Psoas muscle (tissue), 7 donors: ENCODE measurements at regions not wholly inside any gene's neighbourhood (a gene's known extent, or its start where the extent isn't known, plus 50 kb on each side); places are given as distances from the start of the nearest gene placed in this dataset.

Experiments used
- ATAC-seq, 4 donors: fragments of 200-7000 bp; cut with Tn5 transposase; one replicate each; pipeline ENCODE4 v1.9.1; 2020; ENCODE audit warnings: moderate library complexity in 3 of 4, mild to moderate bottlenecking in 2 of 4
- DNase-seq, 2 donors: peaks; one replicate each; pipeline ENCODE4 v3.0.0-alpha.2; 2020
- H3K27ac ChIP-seq: fragments of 200-600 bp; one replicate; pipeline ENCODE4 v1.8.0; 2022
- H3K27me3 ChIP-seq, 3 donors: fragments of 200-600 bp in 1 of 3; one replicate each; pipeline versions ENCODE4 v1.6.1 to v1.8.0; 2013 to 2022; ENCODE audit warnings: low read length in 2 of 3, mild to moderate bottlenecking in 2 of 3, moderate library complexity in 1 of 3; ENCODE audit not compliant: insufficient read depth in 3 of 3
- H3K36me3 ChIP-seq, 2 donors: fragments of 200-600 bp in 1 of 2; one replicate each; pipeline versions ENCODE4 v1.6.1 to v1.8.0; 2013 to 2022; ENCODE audit warnings: low read depth in 1 of 2, mild to moderate bottlenecking in 1 of 2, moderate library complexity in 1 of 2; ENCODE audit not compliant: insufficient read depth in 1 of 2
- H3K4me1 ChIP-seq: fragments of 200-600 bp; one replicate; pipeline ENCODE4 v1.8.0; 2022
- H3K4me3 ChIP-seq: fragments of 200-600 bp; one replicate; pipeline ENCODE4 v1.8.0; 2022; ENCODE audit warnings: mild to moderate bottlenecking
- H3K9me3 ChIP-seq: fragments of 200-600 bp; one replicate; pipeline ENCODE4 v1.8.0; 2022
- WGBS, 3 donors: extraction: QIAGEN DNeasy Blood & Tissue Kit; methylation state at CpG; one replicate each; pipeline versions ENCODE4 v1.1.6 to v1.1.7; 2013; 5-methylcytosine and 5-hydroxymethylcytosine counted together
- intact Hi-C, 2 donors: fragments of 100-400 bp; cut with DNase I; formaldehyde crosslinking; loops; one replicate each; pipeline versions ENCODE4 v1.11.0 to v1.14.2; 2022
- TF ChIP-seq, protein P1 (sequence below): fragments of 200-600 bp; IDR thresholded peaks from one replicate; pipeline ENCODE4 v1.8.0; 2022; ENCODE audit warnings: antibody characterized with exemption
- donor health status: healthy with polysubstance abuse.
- donor health status: DM: no; HTN: no; CAD: no; lungs with moderate emphysema.
- donor health status: Bipolar disorder and iron deficiency.
- donor health status: healthy.
- donor health status: DM: yes; HTN: yes; CAD: no.
- donor health status: DM: no; HTN: no; CAD: no.
- donor health status: DM: yes; HTN: yes; CAD: no.

DNA sequence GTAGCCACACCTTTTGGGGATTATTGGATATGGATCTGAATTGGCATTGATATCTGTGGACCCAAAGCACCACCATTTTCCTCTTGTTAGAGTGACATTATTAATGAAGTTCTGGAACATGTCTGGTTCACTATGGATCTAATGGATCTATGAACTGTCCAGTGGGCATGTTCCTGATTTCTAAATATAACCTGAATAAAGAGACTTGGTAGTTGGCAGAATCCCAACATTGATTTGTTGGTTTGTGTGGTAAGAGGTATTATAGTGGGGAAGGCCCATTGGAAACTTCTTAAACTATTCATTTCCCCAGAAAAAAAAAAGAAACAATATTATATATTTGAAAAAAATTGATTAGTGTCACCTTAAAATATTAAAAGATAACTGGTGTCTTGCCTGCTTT lies 312.6 kb downstream of the HTR1B start:
- H3K4me3 ChIP-seq: no peak overlapping the region
- TF ChIP-seq, protein P1, sequence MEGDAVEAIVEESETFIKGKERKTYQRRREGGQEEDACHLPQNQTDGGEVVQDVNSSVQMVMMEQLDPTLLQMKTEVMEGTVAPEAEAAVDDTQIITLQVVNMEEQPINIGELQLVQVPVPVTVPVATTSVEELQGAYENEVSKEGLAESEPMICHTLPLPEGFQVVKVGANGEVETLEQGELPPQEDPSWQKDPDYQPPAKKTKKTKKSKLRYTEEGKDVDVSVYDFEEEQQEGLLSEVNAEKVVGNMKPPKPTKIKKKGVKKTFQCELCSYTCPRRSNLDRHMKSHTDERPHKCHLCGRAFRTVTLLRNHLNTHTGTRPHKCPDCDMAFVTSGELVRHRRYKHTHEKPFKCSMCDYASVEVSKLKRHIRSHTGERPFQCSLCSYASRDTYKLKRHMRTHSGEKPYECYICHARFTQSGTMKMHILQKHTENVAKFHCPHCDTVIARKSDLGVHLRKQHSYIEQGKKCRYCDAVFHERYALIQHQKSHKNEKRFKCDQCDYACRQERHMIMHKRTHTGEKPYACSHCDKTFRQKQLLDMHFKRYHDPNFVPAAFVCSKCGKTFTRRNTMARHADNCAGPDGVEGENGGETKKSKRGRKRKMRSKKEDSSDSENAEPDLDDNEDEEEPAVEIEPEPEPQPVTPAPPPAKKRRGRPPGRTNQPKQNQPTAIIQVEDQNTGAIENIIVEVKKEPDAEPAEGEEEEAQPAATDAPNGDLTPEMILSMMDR: no peak
- H3K27ac ChIP-seq: no peak overlapping the region
- H3K4me1 ChIP-seq: no peaks in the 10 kb centered on the region
- ATAC-seq: no peak
- H3K36me3 ChIP-seq: no peaks in the 10 kb centered on the region
- DNase-seq: no peak
- intact Hi-C loops: no loop called here
- H3K27me3 ChIP-seq: no peaks in the 10 kb centered on the region
- no peaks in the 10 kb centered on the region for H3K9me3 ChIP-seq

DNA sequence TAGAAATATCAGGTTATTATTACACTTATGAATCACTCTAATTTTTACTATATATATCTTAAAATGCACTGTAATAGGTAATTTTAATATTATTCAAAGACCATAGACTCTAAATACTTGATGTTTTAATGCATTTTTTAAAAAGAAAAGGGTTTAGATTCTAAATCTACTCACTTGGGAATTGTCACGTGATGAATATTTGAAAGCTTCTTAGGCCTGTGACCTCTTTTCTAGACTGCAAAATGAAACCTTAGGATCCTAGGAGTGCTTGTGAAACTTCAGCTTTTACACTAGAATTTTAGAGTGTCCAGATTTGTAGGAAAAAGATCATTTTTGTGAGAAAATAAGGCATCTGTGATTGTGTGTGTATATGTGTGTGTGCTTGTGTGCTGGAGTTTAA lies 318.0 kb downstream of the HTR1B start:
- WGBS, 3 donors: 35 to 52% (median 42%) methylated on average over 1 of the region's 1 CpG
- H3K36me3 ChIP-seq: no peaks in the 10 kb centered on the region
- TF ChIP-seq, protein P1: no peak

DNA sequence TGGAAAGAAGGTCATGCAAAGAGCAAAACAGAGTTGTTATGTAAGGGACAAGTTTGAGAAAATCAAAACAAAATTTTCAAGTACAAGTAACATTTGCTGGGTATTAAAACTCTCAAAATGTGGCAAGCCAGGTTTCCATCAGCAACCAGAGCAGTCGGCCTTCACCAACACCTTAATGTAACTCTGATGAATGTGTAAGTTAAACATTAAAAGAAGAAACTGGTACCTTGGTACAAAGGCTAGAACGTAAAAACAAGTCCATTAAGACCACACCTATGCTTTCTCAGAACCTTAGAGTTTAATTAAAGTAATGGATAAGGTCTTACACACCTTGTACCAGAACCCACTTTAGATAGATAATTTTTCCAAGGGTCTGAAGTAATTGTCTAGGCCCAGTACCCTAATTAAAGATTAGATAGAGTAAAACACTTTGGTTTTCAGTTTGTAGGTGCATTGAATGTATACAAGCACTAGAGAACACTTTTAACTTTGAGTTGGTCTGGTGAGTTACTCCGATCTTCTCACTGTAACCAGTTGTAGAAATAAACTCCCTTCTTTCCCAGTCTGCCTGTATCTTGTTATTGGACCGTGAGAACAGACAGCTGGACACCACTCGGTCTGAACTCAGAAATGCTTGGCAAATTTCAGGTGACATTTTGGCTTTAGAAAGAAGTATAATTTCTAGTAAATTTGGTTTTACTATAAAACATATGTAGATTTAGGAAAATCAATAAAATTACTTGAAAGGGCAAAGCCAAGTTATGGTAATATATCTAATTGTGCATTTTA lies 319.4 kb downstream of the HTR1B start:
- WGBS, 3 donors: 71 to 79% (median 75%) methylated on average over 5 of the region's 5 CpGs
- Histone ChIP-seq H3K9me3 (no peaks in the 10 kb centered on the region), H3K4me3 (no peak overlapping the region), H3K4me1 (no peaks in the 10 kb centered on the region), H3K27me3 (no peaks in the 10 kb centered on the region), H3K36me3 (no peaks in the 10 kb centered on the region), H3K27ac (no peak overlapping the region)
- DNase-seq (no peak), ATAC-seq (no peak)
- TF ChIP-seq, protein P1: no peak
- intact Hi-C loops: no loop called here

More for the DNA sequence above, 318.0 kb downstream of the HTR1B start:
- no peaks in the 10 kb centered on the region for H3K4me1 ChIP-seq
- intact Hi-C loops: no loop called here
- DNase-seq (no peak), ATAC-seq (no peak)
- no peaks in the 10 kb centered on the region for H3K9me3 ChIP-seq
- no peak overlapping the region for H3K27ac ChIP-seq
- no peaks in the 10 kb centered on the region for H3K27me3 ChIP-seq
- no peak overlapping the region for H3K4me3 ChIP-seq

- intact Hi-C loops: no loop called here
- no peak for DNase-seq
Measured at GRCh38 chr6:77136086-77136485, 327.2 kb downstream of the HTR1B start.

More at GRCh38 chr6:77136086-77136485, 327.2 kb downstream of the HTR1B start:
- Histone ChIP-seq H3K4me1 (no peaks in the 10 kb centered on the region), H3K9me3 (no peaks in the 10 kb centered on the region), H3K36me3 (no peaks in the 10 kb centered on the region), H3K27ac (no peak overlapping the region), H3K4me3 (no peak overlapping the region), H3K27me3 (no peaks in the 10 kb centered on the region)
- ATAC-seq: no peak
- TF ChIP-seq, protein P1: no peak
